Upper lobe of left lung (tissue), 6 donors: ENCODE measurements at regions not wholly inside any gene's neighbourhood (a gene's known extent, or its start where the extent isn't known, plus 50 kb on each side); places are given as distances from the start of the nearest gene placed in this dataset.

ENCODE experiments used
- ATAC-seq, 2 donors: fragments of 200-7000 bp; cut with Tn5 transposase; one replicate each; pipeline ENCODE4 v1.9.1; 2022; ENCODE audit warnings: mild to moderate bottlenecking in 2 of 2, moderate library complexity in 2 of 2; ENCODE audit not compliant: low FRiP score in 2 of 2
- DNase-seq, 2 donors: peaks; one replicate each; pipeline ENCODE4 v3.0.0-alpha.2; 2019 to 2020
- H3K27ac ChIP-seq, 4 donors: fragments of 200-600 bp; sonication (generic); one replicate each; pipeline ENCODE4 v1.5.1; 2016 to 2019
- H3K27me3 ChIP-seq, 4 donors: fragments of 200-600 bp; sonication (generic); one replicate each; pipeline ENCODE4 v1.5.1; 2017 to 2019
- H3K36me3 ChIP-seq, 4 donors: fragments of 200-600 bp; sonication (generic); one replicate each; pipeline ENCODE4 v1.5.1; 2016 to 2019
- H3K4me1 ChIP-seq, 4 donors: fragments of 200-600 bp; sonication (generic); one replicate each; pipeline ENCODE4 v1.5.1; 2018 to 2019
- H3K4me3 ChIP-seq, 4 donors: fragments of 200-600 bp; sonication (generic); one replicate each; pipeline ENCODE4 v1.5.1; 2017 to 2019; ENCODE audit warnings: mild to moderate bottlenecking in 2 of 4, moderate library complexity in 1 of 4
- H3K9me3 ChIP-seq, 4 donors: fragments of 200-600 bp; sonication (generic); one replicate each; pipeline ENCODE4 v1.5.1; 2018 to 2019
- CTCF ChIP-seq, 6 experiments: fragments of 450-650 bp in 4 of 6; fragments of 200-600 bp in 2 of 6; sonication (generic) in 2 of 6; IDR thresholded peaks; one replicate each; pipeline ENCODE4 v1.5.1; 2016 to 2019; ENCODE audit warnings: antibody characterized with exemption in 6 of 6
- EP300 ChIP-seq, 4 donors: sonication (generic); formaldehyde crosslinking; IDR thresholded peaks; one replicate each; pipeline ENCODE4 v1.5.1; 2017; ENCODE audit warnings: antibody characterized with exemption in 4 of 4, control low read depth in 2 of 4
- POLR2A ChIP-seq, 4 donors: fragments of 450-650 bp; IDR thresholded peaks; one replicate each; pipeline ENCODE4 v1.5.1; 2016 to 2017; ENCODE audit warnings: antibody characterized with exemption in 4 of 4, mild to moderate bottlenecking in 2 of 4
- POLR2AphosphoS5 ChIP-seq, 2 donors: sonication (generic); formaldehyde crosslinking; IDR thresholded peaks; one replicate each; pipeline ENCODE4 v1.5.1; 2017; ENCODE audit warnings: antibody characterized with exemption in 2 of 2
- WGBS, 2 donors: methylation state at CpG; one replicate each; pipeline ENCODE4 v1.1.5; 2017 to 2018; 5-methylcytosine and 5-hydroxymethylcytosine counted together
- donor health status: DM: no; HTN: no; CAD: no; lungs with moderate emphysema.
- donor health status: DM: no; HTN: yes; CAD: no; lungs with severe emphysema.

- no peak for TF ChIP-seq CTCF (IDR thresholded peaks at IDR 0.05)
- TF ChIP-seq POLR2AphosphoS5 (IDR thresholded peaks at IDR 0.05) = no peak
- TF ChIP-seq EP300 (IDR thresholded peaks at IDR 0.05) = no peak
- no peak for TF ChIP-seq POLR2A (IDR thresholded peaks at IDR 0.05)
- Histone ChIP-seq H3K4me3 (no peak overlapping the region), H3K27ac (no peak overlapping the region), H3K27me3 (no peaks in the 10 kb centered on the region), H3K4me1 (no peaks in the 10 kb centered on the region), H3K9me3 (no peaks in the 10 kb centered on the region), H3K36me3 (no peaks in the 10 kb centered on the region)
- WGBS, 2 donors = 94 to 100% methylated on average over 2 of the region's 2 CpGs
- ATAC-seq (no peak), DNase-seq (no peak)
Measured at GRCh38 chr1:55512466-55512865, 297.3 kb upstream of the USP24 start.

GRCh38 chr1:55507578-55507931 is 292.4 kb upstream of the USP24 start:
- ATAC-seq (no peak), DNase-seq (no peak)
- Histone ChIP-seq H3K4me3 (no peak overlapping the region), H3K27me3 (no peaks in the 10 kb centered on the region), H3K9me3 (no peaks in the 10 kb centered on the region), H3K27ac (no peak overlapping the region), H3K4me1 (peaks cover 0 to 5% (median 0%) of the 10 kb centered on the region in 4 donors), H3K36me3 (no peaks in the 10 kb centered on the region)
- no peak for TF ChIP-seq POLR2AphosphoS5 (IDR thresholded peaks at IDR 0.05)
- TF ChIP-seq EP300 (IDR thresholded peaks at IDR 0.05) = no peak
- no peak for TF ChIP-seq POLR2A (IDR thresholded peaks at IDR 0.05)
- no peak for TF ChIP-seq CTCF (IDR thresholded peaks at IDR 0.05)
- WGBS, 2 donors = 94 to 100% methylated on average over 2 of the region's 2 CpGs

GRCh38 chr1:55506740-55507577 is 291.8 kb upstream of the USP24 start:
- Histone ChIP-seq H3K4me1 (peaks cover 0 to 5% (median 0%) of the 10 kb centered on the region in 4 donors), H3K4me3 (no peak overlapping the region), H3K27ac (no peak overlapping the region), H3K9me3 (no peaks in the 10 kb centered on the region), H3K36me3 (no peaks in the 10 kb centered on the region), H3K27me3 (no peaks in the 10 kb centered on the region)
- 77 to 80% methylated on average over 6 of the region's 6 CpGs for WGBS, 2 donors
- no peak for ATAC-seq
- no peak for DNase-seq
- TF ChIP-seq CTCF (IDR thresholded peaks at IDR 0.05) (no peak), EP300 (IDR thresholded peaks at IDR 0.05) (no peak), POLR2AphosphoS5 (IDR thresholded peaks at IDR 0.05) (no peak), POLR2A (IDR thresholded peaks at IDR 0.05) (no peak)

- H3K27ac ChIP-seq = no peak overlapping the region
- DNase-seq (no peak), ATAC-seq (no peak)
- H3K36me3 ChIP-seq = no peaks in the 10 kb centered on the region
- H3K27me3 ChIP-seq = no peaks in the 10 kb centered on the region
- no peak for TF ChIP-seq EP300 (IDR thresholded peaks at IDR 0.05)
- no peak for TF ChIP-seq POLR2AphosphoS5 (IDR thresholded peaks at IDR 0.05)
- no peak for TF ChIP-seq POLR2A (IDR thresholded peaks at IDR 0.05)
- no peak for TF ChIP-seq CTCF (IDR thresholded peaks at IDR 0.05)
- no peaks in the 10 kb centered on the region for H3K9me3 ChIP-seq
- H3K4me1 ChIP-seq = peaks cover 0 to 5% (median 0%) of the 10 kb centered on the region in 4 donors
- H3K4me3 ChIP-seq = no peak overlapping the region
Measured at GRCh38 chr1:55505326-55505725, 290.2 kb upstream of the USP24 start.

- Histone ChIP-seq H3K27ac (no peak overlapping the region), H3K36me3 (no peaks in the 10 kb centered on the region), H3K9me3 (no peaks in the 10 kb centered on the region), H3K4me3 (no peak overlapping the region), H3K27me3 (no peaks in the 10 kb centered on the region), H3K4me1 (peaks cover 0 to 5% (median 0%) of the 10 kb centered on the region in 4 donors)
- TF ChIP-seq POLR2A (IDR thresholded peaks at IDR 0.05) = no peak
- no peak for TF ChIP-seq EP300 (IDR thresholded peaks at IDR 0.05)
- no peak for TF ChIP-seq CTCF (IDR thresholded peaks at IDR 0.05)
- TF ChIP-seq POLR2AphosphoS5 (IDR thresholded peaks at IDR 0.05) = no peak
- WGBS, 2 donors = 69 to 71% methylated on average over 4 of the region's 4 CpGs
- ATAC-seq (no peak), DNase-seq (no peak)
Measured at GRCh38 chr1:55504306-55504731, 289.2 kb upstream of the USP24 start.
